ENCODE measurements at regions not wholly inside any gene's neighbourhood (a gene's known extent, or its start where the extent isn't known, plus 50 kb on each side); places are given as distances from the start of the nearest gene placed in this dataset.

DNA sequence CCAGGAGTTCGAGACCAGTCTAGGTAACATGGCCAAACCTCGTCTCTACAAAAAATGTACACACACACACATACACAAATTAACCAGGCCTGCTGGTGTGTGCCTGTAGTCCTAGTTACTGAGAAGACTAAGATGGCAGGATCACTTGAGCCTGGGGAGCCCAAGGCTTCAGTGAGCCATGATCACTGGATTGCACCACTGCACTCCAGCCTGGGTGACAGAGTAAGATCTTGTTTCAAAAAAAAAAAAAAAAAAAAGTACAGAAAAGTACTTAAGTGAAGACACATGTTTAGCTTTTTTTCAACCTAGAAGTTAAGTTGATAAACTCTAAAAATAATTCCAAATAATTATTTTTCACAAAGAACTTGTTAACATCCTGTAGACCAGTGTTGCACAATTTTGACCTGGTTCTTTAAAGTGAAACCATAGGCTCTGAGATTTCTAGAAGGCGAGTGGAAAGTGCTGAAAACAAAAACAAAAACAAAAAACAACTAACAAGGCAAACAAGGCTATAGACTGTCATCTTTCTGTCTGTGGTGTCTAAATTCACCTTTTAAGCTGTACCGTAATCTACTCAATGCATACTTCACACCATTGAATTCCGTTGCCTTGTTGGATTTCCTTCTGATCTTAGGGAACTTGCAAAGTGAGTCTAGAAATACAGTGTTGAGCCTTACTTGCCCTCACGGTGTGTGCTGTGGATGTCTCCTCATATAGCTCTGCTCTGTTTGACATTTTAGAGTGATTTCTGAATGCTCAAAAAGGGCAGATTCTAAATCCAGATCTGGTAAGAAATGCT lies 63.5 kb downstream of the CHST2 start:
- TF ChIP-seq, protein P1, sequence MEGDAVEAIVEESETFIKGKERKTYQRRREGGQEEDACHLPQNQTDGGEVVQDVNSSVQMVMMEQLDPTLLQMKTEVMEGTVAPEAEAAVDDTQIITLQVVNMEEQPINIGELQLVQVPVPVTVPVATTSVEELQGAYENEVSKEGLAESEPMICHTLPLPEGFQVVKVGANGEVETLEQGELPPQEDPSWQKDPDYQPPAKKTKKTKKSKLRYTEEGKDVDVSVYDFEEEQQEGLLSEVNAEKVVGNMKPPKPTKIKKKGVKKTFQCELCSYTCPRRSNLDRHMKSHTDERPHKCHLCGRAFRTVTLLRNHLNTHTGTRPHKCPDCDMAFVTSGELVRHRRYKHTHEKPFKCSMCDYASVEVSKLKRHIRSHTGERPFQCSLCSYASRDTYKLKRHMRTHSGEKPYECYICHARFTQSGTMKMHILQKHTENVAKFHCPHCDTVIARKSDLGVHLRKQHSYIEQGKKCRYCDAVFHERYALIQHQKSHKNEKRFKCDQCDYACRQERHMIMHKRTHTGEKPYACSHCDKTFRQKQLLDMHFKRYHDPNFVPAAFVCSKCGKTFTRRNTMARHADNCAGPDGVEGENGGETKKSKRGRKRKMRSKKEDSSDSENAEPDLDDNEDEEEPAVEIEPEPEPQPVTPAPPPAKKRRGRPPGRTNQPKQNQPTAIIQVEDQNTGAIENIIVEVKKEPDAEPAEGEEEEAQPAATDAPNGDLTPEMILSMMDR (IDR thresholded peaks at IDR 0.05) = no peak
- TF ChIP-seq POLR2A (IDR thresholded peaks at IDR 0.05) = no peak
